PFSK-1 (cell line): ENCODE measurements at regions not wholly inside any gene's neighbourhood (a gene's known extent, or its start where the extent isn't known, plus 50 kb on each side); places are given as distances from the start of the nearest gene placed in this dataset.

Experiments
- FOXP2 ChIP-seq: optimal IDR thresholded peaks from 2 replicates; pipeline ENCODE3; 2011; ENCODE audit warnings: borderline replicate concordance, control low read depth, inconsistent platforms; ENCODE audit not compliant: insufficient read depth; ENCODE audit errors: extremely low read length, extremely low read depth
- POLR2AphosphoS5 ChIP-seq: IDR thresholded peaks from 2 replicates; pipeline ENCODE4 v1.6.1; 2012; ENCODE audit warnings: low read depth, mild to moderate bottlenecking, control low read depth, low read length, moderate library complexity
- SIN3A ChIP-seq: IDR thresholded peaks from 2 replicates; pipeline ENCODE4 v1.6.1; 2012; ENCODE audit warnings: mild to moderate bottlenecking, low read length, moderate library complexity, borderline replicate concordance; ENCODE audit not compliant: insufficient read depth
- TAF1 ChIP-seq: IDR thresholded peaks from 2 replicates; pipeline ENCODE4 v1.6.1; 2012; ENCODE audit warnings: low read length, control low read depth, borderline replicate concordance; ENCODE audit not compliant: insufficient read depth
- TF ChIP-seq, protein P1 (sequence below), 2 experiments: IDR thresholded peaks; 2 replicates each; pipeline versions ENCODE4 v1.6.1 to v1.8.0; 2011 to 2012; ENCODE audit warnings: low read depth in 2 of 2, low read length in 2 of 2, control low read depth in 1 of 2, inconsistent platforms in 1 of 2, mild to moderate bottlenecking in 1 of 2, moderate library complexity in 1 of 2; ENCODE audit not compliant: insufficient read depth in 1 of 2

GRCh38 chr3:176574786-176575185 lies 622.5 kb downstream of the TBL1XR1 start:
- TF ChIP-seq FOXP2 (no peak), TAF1 (no peak)
- TF ChIP-seq, protein P1, sequence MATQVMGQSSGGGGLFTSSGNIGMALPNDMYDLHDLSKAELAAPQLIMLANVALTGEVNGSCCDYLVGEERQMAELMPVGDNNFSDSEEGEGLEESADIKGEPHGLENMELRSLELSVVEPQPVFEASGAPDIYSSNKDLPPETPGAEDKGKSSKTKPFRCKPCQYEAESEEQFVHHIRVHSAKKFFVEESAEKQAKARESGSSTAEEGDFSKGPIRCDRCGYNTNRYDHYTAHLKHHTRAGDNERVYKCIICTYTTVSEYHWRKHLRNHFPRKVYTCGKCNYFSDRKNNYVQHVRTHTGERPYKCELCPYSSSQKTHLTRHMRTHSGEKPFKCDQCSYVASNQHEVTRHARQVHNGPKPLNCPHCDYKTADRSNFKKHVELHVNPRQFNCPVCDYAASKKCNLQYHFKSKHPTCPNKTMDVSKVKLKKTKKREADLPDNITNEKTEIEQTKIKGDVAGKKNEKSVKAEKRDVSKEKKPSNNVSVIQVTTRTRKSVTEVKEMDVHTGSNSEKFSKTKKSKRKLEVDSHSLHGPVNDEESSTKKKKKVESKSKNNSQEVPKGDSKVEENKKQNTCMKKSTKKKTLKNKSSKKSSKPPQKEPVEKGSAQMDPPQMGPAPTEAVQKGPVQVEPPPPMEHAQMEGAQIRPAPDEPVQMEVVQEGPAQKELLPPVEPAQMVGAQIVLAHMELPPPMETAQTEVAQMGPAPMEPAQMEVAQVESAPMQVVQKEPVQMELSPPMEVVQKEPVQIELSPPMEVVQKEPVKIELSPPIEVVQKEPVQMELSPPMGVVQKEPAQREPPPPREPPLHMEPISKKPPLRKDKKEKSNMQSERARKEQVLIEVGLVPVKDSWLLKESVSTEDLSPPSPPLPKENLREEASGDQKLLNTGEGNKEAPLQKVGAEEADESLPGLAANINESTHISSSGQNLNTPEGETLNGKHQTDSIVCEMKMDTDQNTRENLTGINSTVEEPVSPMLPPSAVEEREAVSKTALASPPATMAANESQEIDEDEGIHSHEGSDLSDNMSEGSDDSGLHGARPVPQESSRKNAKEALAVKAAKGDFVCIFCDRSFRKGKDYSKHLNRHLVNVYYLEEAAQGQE (IDR thresholded peaks at IDR 0.05; ENCODE audit: insufficient read depth in 1 of 2, low read depth in 2 of 2, low read length in 2 of 2) = no peak

DNA sequence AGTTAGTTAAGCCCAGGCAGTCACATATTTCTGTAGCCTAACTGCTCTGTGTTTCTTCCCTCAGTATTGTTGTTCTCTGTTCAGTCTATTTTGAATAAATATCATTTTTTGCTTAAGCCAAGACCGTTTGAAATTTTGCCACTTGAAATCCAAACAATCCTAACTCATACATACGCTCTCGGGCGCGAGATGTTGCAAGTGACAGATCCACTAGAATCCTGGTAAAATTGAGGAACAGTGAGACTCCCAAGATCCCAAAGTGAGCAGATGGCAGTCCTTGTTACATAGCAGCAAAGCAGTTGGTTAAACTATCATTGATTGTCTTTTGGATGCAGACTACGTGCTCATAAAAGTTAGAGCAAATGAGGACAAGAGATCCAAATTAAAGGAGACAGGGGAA lies 625.4 kb downstream of the TBL1XR1 start:
- TF ChIP-seq FOXP2 = no peak
- TF ChIP-seq POLR2AphosphoS5 = no peak
- no peak for TF ChIP-seq SIN3A
- TF ChIP-seq, protein P1 (IDR thresholded peaks at IDR 0.05; ENCODE audit: insufficient read depth in 1 of 2, low read depth in 2 of 2, low read length in 2 of 2) = no peak
- no peak for TF ChIP-seq TAF1

GRCh38 chr3:176570992-176571391 lies 626.3 kb downstream of the TBL1XR1 start:
- TF ChIP-seq, protein P1 (IDR thresholded peaks at IDR 0.05; ENCODE audit: insufficient read depth in 1 of 2, low read depth in 2 of 2, low read length in 2 of 2) = no peak
- TF ChIP-seq FOXP2 = no peak
- no peak for TF ChIP-seq SIN3A
- no peak for TF ChIP-seq POLR2AphosphoS5
- no peak for TF ChIP-seq TAF1

DNA sequence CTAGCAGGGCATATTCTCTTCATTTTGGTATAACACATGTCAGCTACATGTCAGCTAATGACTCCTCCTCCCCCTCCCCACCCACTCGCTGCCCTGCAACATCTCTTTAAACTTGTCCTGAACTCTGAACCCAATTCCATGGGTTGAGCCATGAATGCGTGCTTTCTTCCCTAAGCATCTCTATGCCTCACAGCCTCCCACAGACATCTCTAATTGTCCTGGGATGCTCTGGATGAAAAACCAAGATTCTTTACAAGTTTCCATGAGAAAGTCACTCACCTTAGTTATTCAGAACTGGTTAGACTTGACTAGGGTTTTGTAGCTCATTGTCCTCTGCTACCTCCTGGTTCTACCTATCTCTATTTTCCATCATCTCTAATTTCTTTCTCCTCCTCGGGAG lies 629.1 kb downstream of the TBL1XR1 start:
- TF ChIP-seq SIN3A = no peak

GRCh38 chr3:176566757-176567156 lies 630.5 kb downstream of the TBL1XR1 start:
- TF ChIP-seq, protein P1 (IDR thresholded peaks at IDR 0.05; ENCODE audit: insufficient read depth in 1 of 2, low read depth in 2 of 2, low read length in 2 of 2) = no peak
- TF ChIP-seq POLR2AphosphoS5 (no peak), SIN3A (no peak), TAF1 (no peak), FOXP2 (no peak)

DNA sequence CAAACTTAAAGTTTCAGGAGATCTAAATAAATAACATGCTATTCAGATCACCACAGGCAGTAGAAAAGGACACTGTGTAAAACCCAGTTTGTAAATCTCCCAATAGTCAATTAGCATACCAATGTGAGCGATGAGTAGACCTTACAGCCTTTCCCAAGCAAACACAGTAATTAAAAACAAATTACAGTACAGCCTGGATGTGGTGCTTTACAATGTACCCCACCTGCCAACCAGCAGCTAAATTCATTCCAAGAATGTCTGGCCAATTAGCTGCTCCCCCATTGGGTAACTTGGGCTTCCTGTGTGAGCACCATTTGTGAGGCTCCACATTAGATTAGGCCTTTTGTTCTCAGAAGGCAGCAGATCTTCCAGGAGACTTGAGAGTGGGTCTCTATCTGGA lies 635.0 kb downstream of the TBL1XR1 start:
- no peak for TF ChIP-seq SIN3A
- no peak for TF ChIP-seq POLR2AphosphoS5
